GM18502 (cell line): ENCODE measurements at regions not wholly inside any gene's neighbourhood (a gene's known extent, or its start where the extent isn't known, plus 50 kb on each side); places are given as distances from the start of the nearest gene placed in this dataset.

ENCODE experiments used
- ATAC-seq: cut with Tn5 transposase; IDR thresholded peaks from one replicate; pipeline ENCODE4 v1.9.1; 2021; ENCODE audit warnings: mild to moderate bottlenecking; ENCODE audit not compliant: unreplicated experiment, poor library complexity

GRCh38 chr5:103498800-103499551 is 63.6 kb downstream of the NUDT12 start:
- ATAC-seq = no peak

GRCh38 chr5:103498211-103498610 is 64.4 kb downstream of the NUDT12 start:
- ATAC-seq = no peak

- no peak for ATAC-seq
These were observed 64.8 kb downstream of the NUDT12 start for GRCh38 chr5:103497781-103498180.

- ATAC-seq = no peak
These were observed 72.4 kb downstream of the NUDT12 start for GRCh38 chr5:103490030-103490739.

- no peak for ATAC-seq
These were observed 73.3 kb downstream of the NUDT12 start for GRCh38 chr5:103489307-103489706.

- peak; percentile 79 for ATAC-seq
These were observed 74.6 kb downstream of the NUDT12 start for GRCh38 chr5:103487822-103488493.

- no peak for ATAC-seq
These were observed 75.4 kb downstream of the NUDT12 start for GRCh38 chr5:103487218-103487617.

- ATAC-seq = no peak
These were observed 75.8 kb downstream of the NUDT12 start for GRCh38 chr5:103486739-103487138.

GRCh38 chr5:103480246-103480645 is 82.3 kb downstream of the NUDT12 start:
- no peak for ATAC-seq

GRCh38 chr5:103477678-103478077 is 84.9 kb downstream of the NUDT12 start:
- ATAC-seq = no peak

- ATAC-seq = no peak
These were observed 85.8 kb downstream of the NUDT12 start for GRCh38 chr5:103476811-103477210.

- peak; percentile 73 for ATAC-seq
These were observed 86.9 kb downstream of the NUDT12 start for GRCh38 chr5:103475629-103476240.

- no peak for ATAC-seq
These were observed 87.9 kb downstream of the NUDT12 start for GRCh38 chr5:103474677-103475076.

- ATAC-seq = no peak
These were observed 88.9 kb downstream of the NUDT12 start for GRCh38 chr5:103473725-103474124.

- ATAC-seq = no peak
These were observed 89.8 kb downstream of the NUDT12 start for GRCh38 chr5:103472830-103473229.

GRCh38 chr5:103472265-103472664 is 90.3 kb downstream of the NUDT12 start:
- ATAC-seq = no peak

- ATAC-seq = no peak
These were observed 93.1 kb downstream of the NUDT12 start for GRCh38 chr5:103469288-103470040.

GRCh38 chr5:103467831-103468230 is 94.8 kb downstream of the NUDT12 start:
- no peak for ATAC-seq

GRCh38 chr5:103466495-103466894 is 96.1 kb downstream of the NUDT12 start:
- ATAC-seq = no peak

GRCh38 chr5:103465891-103466290 is 96.7 kb downstream of the NUDT12 start:
- no peak for ATAC-seq
